ENCODE measurements at regions not wholly inside any gene's neighbourhood (a gene's known extent, or its start where the extent isn't known, plus 50 kb on each side); places are given as distances from the start of the nearest gene placed in this dataset.
"Not testable (repeated sequence)": the region's sequence is repeated elsewhere in the genome, so short reads cannot be mapped to it uniquely, and the experiment has no call there.

DNA sequence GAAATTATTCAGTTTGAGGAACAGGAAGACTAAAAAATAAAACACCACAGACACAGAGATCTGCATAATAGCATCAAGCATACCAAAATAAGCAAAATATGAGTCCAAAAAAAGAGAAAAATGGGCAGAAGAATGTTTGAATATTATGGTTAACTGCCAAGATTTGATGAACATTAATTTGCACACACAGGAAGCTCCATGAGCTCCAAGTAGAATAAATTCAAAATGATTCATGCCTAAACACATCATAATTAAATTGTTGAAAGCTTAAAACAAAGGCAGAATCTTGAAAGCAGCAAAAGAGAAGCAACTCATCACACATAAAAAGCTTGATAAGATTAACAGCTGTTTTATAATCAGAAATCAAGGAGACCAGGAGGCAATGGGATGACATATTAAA, 156.6 kb upstream of the ARSJ start:
- no peak for DNase-seq
- in situ Hi-C loops (cut with HindIII; ENCODE audit: low pct_ligation_motif_present, low sequenced_read_pairs) = no loop called here

DNA sequence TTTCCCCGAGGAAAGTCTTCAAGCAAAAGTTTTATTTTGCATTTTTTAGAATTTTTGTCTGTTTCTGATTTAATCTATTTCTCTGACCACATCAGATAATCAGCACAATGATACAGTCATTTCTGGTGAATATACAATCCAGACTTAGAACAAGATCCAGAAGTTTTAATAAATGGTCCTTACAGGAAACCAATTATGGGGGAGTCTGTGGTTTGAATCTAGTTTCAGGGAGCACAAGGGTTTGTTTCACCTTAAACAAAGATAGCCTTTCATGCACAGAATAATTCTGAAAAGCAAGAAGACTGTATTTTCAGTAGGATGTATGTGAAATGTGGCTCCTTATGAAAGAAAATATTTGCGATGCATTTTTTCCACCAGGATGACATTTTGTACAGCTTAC, 158.5 kb upstream of the ARSJ start:
- H3K27ac ChIP-seq = no peak overlapping the region
- no peaks in the 10 kb centered on the region for H3K36me3 ChIP-seq (replicated peaks)
- TF ChIP-seq, protein P1, sequence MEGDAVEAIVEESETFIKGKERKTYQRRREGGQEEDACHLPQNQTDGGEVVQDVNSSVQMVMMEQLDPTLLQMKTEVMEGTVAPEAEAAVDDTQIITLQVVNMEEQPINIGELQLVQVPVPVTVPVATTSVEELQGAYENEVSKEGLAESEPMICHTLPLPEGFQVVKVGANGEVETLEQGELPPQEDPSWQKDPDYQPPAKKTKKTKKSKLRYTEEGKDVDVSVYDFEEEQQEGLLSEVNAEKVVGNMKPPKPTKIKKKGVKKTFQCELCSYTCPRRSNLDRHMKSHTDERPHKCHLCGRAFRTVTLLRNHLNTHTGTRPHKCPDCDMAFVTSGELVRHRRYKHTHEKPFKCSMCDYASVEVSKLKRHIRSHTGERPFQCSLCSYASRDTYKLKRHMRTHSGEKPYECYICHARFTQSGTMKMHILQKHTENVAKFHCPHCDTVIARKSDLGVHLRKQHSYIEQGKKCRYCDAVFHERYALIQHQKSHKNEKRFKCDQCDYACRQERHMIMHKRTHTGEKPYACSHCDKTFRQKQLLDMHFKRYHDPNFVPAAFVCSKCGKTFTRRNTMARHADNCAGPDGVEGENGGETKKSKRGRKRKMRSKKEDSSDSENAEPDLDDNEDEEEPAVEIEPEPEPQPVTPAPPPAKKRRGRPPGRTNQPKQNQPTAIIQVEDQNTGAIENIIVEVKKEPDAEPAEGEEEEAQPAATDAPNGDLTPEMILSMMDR (IDR thresholded peaks at IDR 0.05; ENCODE audit: low read depth, low read length, missing control alignments) = no peak
- H3K4me3 ChIP-seq (ENCODE audit: low read depth, low read length) = no peak overlapping the region
- in situ Hi-C loops (cut with HindIII; ENCODE audit: low pct_ligation_motif_present, low sequenced_read_pairs) = no loop called here
- DNase-seq = no peak
- H3K27me3 ChIP-seq (replicated peaks) = no peaks in the 10 kb centered on the region

More for the DNA sequence above, 156.6 kb upstream of the ARSJ start:
- Histone ChIP-seq H3K27ac (no peak overlapping the region), H3K27me3 (replicated peaks) (no peaks in the 10 kb centered on the region), H3K4me3 (ENCODE audit: low read depth, low read length) (no peak overlapping the region), H3K36me3 (replicated peaks) (no peaks in the 10 kb centered on the region)
- TF ChIP-seq, protein P1 (IDR thresholded peaks at IDR 0.05; ENCODE audit: low read depth, low read length, missing control alignments) = no peak

DNA sequence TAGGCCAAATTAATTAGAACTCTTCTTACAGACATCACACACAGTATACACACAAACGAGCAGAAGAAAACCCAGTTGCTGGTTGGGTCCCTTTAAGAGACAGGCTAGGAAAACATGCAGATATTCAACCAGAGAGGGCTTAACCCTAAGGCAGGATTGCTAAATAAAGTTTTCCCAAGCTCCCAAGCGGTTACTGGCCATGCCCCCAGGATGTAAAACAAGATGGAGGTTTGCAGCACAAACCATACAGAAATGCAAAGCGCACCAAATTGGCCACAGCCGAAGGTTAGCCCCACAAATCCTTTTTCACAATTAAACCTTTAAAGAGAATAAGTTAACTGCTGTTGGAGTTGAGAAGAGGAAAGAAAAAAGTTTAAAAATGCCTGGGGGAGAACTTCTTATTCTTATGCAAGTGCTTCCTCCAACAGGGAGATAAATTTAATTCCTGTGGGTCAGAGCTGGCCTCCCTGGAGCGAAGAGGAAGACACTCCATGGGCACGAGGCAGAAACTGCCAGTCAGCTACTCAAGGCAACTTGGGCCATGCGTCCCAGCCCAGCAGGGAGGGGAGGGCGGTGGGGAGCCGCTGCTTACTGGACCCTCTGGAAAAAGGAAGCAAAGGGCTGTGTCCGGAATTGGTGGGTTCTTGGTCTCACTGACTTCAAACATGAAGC, 167.6 kb upstream of the ARSJ start:
- Histone ChIP-seq H3K36me3 (replicated peaks) (no peaks in the 10 kb centered on the region), H3K27me3 (replicated peaks) (no peaks in the 10 kb centered on the region), H3K27ac (no peak overlapping the region), H3K4me3 (ENCODE audit: low read depth, low read length) (no peak overlapping the region)
- in situ Hi-C loops (cut with HindIII; ENCODE audit: low pct_ligation_motif_present, low sequenced_read_pairs) = no loop called here
- TF ChIP-seq, protein P1 (IDR thresholded peaks at IDR 0.05; ENCODE audit: low read depth, low read length, missing control alignments) = no peak
- no peak for DNase-seq

GRCh38 chr4:114147619-114148208, 168.3 kb upstream of the ARSJ start:
- DNase-seq; H3K36me3 ChIP-seq (replicated peaks); H3K4me3 ChIP-seq (ENCODE audit: low read depth, low read length); in situ Hi-C loops (cut with HindIII; ENCODE audit: low pct_ligation_motif_present, low sequenced_read_pairs); H3K27me3 ChIP-seq (replicated peaks); H3K27ac ChIP-seq: not testable (repeated sequence)

DNA sequence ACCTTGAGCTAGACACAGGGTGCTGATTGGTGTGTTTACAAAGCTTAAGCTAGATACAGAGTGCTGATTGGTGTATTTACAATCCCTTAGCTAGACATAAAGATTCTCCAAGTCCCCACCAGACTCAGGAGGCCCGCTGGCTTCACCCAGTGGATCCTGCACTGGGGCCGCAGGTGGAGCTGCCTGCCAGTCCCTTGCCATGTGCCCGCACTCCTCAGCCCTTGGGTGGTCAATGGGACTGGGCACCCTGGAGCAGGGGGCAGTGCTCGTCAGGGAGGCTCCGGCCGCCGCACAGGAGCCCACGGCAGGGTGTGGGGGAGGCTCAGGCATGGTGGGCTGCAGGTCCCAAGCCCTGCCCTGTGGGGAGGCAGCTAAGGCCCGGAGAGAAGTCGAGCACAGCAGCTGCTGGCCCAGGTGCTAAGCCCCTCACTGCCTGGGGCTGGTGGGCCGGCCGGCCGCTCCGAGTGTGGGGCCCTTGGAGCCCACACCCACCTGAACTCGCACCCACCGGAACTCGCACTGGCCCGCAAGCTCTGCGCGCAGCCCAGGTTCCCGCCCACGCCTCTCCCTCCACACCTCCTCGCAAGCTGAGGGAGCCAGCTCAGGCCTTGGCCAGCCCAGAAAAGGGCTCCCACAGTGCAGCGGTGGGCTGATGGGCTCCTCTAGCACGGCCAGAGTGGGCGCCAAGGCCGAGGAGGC, 169.1 kb upstream of the ARSJ start:
- DNase-seq; in situ Hi-C loops (cut with HindIII; ENCODE audit: low pct_ligation_motif_present, low sequenced_read_pairs); H3K27me3 ChIP-seq (replicated peaks); H3K4me3 ChIP-seq (ENCODE audit: low read depth, low read length); H3K36me3 ChIP-seq (replicated peaks); H3K27ac ChIP-seq: not testable (repeated sequence)

DNA sequence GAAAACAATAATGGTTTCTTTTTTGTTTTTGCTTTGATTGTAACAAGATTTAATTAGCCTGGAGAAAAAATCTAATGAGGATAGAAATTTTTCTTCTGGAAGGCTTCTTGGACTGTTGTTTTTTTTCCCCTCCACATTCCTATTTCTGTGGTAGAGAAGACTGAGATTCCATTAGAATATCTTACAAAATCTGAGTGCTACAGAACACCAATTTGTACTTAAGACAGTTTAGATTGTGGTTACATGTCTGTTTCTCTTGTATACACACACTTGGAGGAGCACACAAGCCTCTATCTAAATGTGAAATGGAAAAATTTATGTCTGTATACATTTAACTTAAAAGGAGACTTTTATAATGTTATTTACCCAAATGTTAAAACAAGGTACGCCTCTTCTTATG, 176.9 kb upstream of the ARSJ start:
- H3K27me3 ChIP-seq (replicated peaks) = no peaks in the 10 kb centered on the region
- no peak for DNase-seq
- in situ Hi-C loops (cut with HindIII; ENCODE audit: low pct_ligation_motif_present, low sequenced_read_pairs) = no loop called here
- H3K36me3 ChIP-seq (replicated peaks) = no peaks in the 10 kb centered on the region
- no peak overlapping the region for H3K27ac ChIP-seq
- TF ChIP-seq, protein P1 (IDR thresholded peaks at IDR 0.05; ENCODE audit: low read depth, low read length, missing control alignments) = no peak
- H3K4me3 ChIP-seq (ENCODE audit: low read depth, low read length) = no peak overlapping the region
